ENCODE measurements at regions not wholly inside any gene's neighbourhood (a gene's known extent, or its start where the extent isn't known, plus 50 kb on each side); places are given as distances from the start of the nearest gene placed in this dataset.

DNA sequence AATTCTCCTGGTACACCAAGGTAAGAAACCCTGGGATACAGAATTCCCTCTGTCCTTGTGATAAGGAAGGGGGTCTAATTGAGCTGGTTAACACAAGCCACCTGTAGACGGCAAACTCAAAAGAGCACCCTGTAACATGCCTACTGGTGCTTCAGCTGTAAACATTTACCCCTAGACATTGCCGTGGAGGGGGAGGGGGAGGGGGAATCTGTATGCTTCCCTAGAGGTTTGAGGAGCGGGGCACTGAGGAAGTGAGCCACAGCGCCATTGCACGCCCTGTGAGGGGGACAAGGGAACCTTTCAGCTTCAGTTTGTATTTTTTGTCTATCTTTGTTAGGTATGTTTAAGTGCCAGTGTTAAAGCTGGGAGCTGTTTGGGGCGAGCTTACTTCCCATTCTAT lies 99.8 kb downstream of the AASDHPPT start:
- TF ChIP-seq, protein P1, sequence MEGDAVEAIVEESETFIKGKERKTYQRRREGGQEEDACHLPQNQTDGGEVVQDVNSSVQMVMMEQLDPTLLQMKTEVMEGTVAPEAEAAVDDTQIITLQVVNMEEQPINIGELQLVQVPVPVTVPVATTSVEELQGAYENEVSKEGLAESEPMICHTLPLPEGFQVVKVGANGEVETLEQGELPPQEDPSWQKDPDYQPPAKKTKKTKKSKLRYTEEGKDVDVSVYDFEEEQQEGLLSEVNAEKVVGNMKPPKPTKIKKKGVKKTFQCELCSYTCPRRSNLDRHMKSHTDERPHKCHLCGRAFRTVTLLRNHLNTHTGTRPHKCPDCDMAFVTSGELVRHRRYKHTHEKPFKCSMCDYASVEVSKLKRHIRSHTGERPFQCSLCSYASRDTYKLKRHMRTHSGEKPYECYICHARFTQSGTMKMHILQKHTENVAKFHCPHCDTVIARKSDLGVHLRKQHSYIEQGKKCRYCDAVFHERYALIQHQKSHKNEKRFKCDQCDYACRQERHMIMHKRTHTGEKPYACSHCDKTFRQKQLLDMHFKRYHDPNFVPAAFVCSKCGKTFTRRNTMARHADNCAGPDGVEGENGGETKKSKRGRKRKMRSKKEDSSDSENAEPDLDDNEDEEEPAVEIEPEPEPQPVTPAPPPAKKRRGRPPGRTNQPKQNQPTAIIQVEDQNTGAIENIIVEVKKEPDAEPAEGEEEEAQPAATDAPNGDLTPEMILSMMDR (IDR thresholded peaks at IDR 0.05; ENCODE audit: low read depth, low read length, missing input control), result no peak
- TF ChIP-seq RAD21 (IDR thresholded peaks at IDR 0.05) (no peak), TAF1 (conservative IDR thresholded peaks at IDR 0.05) (no peak), GABPA (IDR thresholded peaks at IDR 0.05 in 1 of 2, conservative IDR thresholded peaks at IDR 0.05 in 1 of 2) (no peak), YY1 (IDR thresholded peaks at IDR 0.05) (no peak)
- TF ChIP-seq, protein P2, sequence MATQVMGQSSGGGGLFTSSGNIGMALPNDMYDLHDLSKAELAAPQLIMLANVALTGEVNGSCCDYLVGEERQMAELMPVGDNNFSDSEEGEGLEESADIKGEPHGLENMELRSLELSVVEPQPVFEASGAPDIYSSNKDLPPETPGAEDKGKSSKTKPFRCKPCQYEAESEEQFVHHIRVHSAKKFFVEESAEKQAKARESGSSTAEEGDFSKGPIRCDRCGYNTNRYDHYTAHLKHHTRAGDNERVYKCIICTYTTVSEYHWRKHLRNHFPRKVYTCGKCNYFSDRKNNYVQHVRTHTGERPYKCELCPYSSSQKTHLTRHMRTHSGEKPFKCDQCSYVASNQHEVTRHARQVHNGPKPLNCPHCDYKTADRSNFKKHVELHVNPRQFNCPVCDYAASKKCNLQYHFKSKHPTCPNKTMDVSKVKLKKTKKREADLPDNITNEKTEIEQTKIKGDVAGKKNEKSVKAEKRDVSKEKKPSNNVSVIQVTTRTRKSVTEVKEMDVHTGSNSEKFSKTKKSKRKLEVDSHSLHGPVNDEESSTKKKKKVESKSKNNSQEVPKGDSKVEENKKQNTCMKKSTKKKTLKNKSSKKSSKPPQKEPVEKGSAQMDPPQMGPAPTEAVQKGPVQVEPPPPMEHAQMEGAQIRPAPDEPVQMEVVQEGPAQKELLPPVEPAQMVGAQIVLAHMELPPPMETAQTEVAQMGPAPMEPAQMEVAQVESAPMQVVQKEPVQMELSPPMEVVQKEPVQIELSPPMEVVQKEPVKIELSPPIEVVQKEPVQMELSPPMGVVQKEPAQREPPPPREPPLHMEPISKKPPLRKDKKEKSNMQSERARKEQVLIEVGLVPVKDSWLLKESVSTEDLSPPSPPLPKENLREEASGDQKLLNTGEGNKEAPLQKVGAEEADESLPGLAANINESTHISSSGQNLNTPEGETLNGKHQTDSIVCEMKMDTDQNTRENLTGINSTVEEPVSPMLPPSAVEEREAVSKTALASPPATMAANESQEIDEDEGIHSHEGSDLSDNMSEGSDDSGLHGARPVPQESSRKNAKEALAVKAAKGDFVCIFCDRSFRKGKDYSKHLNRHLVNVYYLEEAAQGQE (IDR thresholded peaks at IDR 0.05), result no peak
- TF ChIP-seq, protein P3, sequence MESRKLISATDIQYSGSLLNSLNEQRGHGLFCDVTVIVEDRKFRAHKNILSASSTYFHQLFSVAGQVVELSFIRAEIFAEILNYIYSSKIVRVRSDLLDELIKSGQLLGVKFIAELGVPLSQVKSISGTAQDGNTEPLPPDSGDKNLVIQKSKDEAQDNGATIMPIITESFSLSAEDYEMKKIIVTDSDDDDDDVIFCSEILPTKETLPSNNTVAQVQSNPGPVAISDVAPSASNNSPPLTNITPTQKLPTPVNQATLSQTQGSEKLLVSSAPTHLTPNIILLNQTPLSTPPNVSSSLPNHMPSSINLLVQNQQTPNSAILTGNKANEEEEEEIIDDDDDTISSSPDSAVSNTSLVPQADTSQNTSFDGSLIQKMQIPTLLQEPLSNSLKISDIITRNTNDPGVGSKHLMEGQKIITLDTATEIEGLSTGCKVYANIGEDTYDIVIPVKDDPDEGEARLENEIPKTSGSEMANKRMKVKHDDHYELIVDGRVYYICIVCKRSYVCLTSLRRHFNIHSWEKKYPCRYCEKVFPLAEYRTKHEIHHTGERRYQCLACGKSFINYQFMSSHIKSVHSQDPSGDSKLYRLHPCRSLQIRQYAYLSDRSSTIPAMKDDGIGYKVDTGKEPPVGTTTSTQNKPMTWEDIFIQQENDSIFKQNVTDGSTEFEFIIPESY (IDR thresholded peaks at IDR 0.05), result no peak
